PC-9 (cell line): ENCODE measurements at regions not wholly inside any gene's neighbourhood (a gene's known extent, or its start where the extent isn't known, plus 50 kb on each side); places are given as distances from the start of the nearest gene placed in this dataset.

Source experiments
- EZH2 ChIP-seq: fragments of 200-600 bp; sonication (generic); IDR thresholded peaks from 2 replicates; pipeline ENCODE4 v1.8.0; 2017; ENCODE audit warnings: antibody characterized with exemption, low read depth
- TF ChIP-seq, protein P1 (sequence below): fragments of 200-600 bp; sonication (generic); conservative IDR thresholded peaks from 2 replicates; pipeline ENCODE4 v1.6.1; 2017; ENCODE audit warnings: mixed run types, antibody characterized with exemption, mild to moderate bottlenecking, moderate library complexity

- TF ChIP-seq, protein P1, sequence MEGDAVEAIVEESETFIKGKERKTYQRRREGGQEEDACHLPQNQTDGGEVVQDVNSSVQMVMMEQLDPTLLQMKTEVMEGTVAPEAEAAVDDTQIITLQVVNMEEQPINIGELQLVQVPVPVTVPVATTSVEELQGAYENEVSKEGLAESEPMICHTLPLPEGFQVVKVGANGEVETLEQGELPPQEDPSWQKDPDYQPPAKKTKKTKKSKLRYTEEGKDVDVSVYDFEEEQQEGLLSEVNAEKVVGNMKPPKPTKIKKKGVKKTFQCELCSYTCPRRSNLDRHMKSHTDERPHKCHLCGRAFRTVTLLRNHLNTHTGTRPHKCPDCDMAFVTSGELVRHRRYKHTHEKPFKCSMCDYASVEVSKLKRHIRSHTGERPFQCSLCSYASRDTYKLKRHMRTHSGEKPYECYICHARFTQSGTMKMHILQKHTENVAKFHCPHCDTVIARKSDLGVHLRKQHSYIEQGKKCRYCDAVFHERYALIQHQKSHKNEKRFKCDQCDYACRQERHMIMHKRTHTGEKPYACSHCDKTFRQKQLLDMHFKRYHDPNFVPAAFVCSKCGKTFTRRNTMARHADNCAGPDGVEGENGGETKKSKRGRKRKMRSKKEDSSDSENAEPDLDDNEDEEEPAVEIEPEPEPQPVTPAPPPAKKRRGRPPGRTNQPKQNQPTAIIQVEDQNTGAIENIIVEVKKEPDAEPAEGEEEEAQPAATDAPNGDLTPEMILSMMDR = no peak
- no peak for TF ChIP-seq EZH2
Measured at GRCh38 chr12:90677552-90677951, 277.4 kb downstream of the CCER1 start.
